ENCODE measurements at regions not wholly inside any gene's neighbourhood (a gene's known extent, or its start where the extent isn't known, plus 50 kb on each side); places are given as distances from the start of the nearest gene placed in this dataset.

DNA sequence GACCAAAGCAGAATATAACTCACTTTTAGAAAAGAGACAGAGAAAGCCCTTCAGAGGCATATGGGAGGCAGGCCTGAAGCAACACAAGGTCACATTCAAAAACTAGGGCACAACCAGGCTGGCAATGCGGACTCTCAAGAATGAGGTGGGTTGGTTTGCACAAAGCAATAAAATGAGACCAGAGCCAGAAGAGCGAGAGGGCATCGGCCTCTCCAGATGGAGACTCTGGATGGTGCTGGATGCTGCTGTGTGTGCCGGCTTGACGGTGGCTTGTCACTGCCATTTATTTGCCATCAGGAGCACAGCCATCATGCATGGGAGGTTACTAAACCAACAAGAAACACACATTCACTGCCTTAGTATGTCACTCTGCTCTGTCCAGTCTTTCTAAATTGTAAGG lies 649.4 kb downstream of the DIAPH3 start:
- H3K9me3 ChIP-seq: no peaks in the 10 kb centered on the region
- DNase-seq: no peak
- intact Hi-C loops (cut with DNase I; ENCODE audit: low total_unique reads): no loop called here
- no peak overlapping the region for H3K27ac ChIP-seq
- no peaks in the 10 kb centered on the region for H3K27me3 ChIP-seq
- H3K36me3 ChIP-seq: no peaks in the 10 kb centered on the region
- TF ChIP-seq, protein P1, sequence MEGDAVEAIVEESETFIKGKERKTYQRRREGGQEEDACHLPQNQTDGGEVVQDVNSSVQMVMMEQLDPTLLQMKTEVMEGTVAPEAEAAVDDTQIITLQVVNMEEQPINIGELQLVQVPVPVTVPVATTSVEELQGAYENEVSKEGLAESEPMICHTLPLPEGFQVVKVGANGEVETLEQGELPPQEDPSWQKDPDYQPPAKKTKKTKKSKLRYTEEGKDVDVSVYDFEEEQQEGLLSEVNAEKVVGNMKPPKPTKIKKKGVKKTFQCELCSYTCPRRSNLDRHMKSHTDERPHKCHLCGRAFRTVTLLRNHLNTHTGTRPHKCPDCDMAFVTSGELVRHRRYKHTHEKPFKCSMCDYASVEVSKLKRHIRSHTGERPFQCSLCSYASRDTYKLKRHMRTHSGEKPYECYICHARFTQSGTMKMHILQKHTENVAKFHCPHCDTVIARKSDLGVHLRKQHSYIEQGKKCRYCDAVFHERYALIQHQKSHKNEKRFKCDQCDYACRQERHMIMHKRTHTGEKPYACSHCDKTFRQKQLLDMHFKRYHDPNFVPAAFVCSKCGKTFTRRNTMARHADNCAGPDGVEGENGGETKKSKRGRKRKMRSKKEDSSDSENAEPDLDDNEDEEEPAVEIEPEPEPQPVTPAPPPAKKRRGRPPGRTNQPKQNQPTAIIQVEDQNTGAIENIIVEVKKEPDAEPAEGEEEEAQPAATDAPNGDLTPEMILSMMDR (IDR thresholded peaks at IDR 0.05): no peak
- no peak for TF ChIP-seq POLR2A (IDR thresholded peaks at IDR 0.05)
- H3K4me3 ChIP-seq: no peak overlapping the region
- H3K4me1 ChIP-seq: no peaks in the 10 kb centered on the region

DNA sequence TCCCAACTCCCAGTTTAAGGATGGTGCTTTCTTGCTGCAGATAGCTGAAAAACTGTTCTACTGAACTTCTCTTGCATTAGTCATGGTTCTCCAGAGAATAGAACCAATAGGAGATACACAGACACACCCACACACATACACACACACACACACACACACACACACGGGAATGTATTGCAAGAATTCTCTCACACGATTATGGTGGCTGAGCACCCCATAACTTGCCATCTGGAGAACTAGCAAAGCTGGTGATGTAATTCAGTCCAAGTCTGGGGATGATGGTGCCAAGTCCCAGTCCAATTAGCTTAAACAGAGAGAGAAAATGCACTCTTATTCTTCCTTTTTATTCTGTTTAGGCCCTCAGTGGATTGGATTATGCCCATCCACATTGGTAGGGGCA lies 643.9 kb downstream of the DIAPH3 start:
- no peaks in the 10 kb centered on the region for H3K36me3 ChIP-seq
- TF ChIP-seq, protein P1 (IDR thresholded peaks at IDR 0.05): no peak
- no peak for TF ChIP-seq POLR2A (IDR thresholded peaks at IDR 0.05)
- no peak overlapping the region for H3K27ac ChIP-seq
- intact Hi-C loops (cut with DNase I; ENCODE audit: low total_unique reads): no loop called here
- H3K9me3 ChIP-seq: no peaks in the 10 kb centered on the region
- no peak overlapping the region for H3K4me3 ChIP-seq
- H3K4me1 ChIP-seq: no peaks in the 10 kb centered on the region
- DNase-seq: no peak
- H3K27me3 ChIP-seq: no peaks in the 10 kb centered on the region

DNA sequence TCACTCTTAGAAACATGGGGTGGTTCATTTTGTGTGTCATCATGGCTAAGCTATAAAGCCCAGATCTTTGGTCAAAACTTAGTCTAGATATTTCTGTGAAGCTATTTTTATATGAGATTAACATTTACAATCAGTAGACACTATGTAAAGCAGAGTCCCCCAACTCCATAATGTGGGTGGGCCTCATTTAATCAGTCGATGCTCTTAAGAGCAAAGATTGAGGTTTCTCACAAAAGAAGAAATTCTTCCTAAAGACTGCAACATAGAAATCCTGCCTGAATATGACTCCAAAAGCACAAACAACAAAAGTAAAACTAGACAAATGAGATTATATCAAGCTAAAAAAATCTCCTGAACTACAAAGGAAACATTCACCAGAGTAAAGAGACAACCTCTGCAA lies 642.2 kb downstream of the DIAPH3 start:
- no peak overlapping the region for H3K27ac ChIP-seq
- intact Hi-C loops (cut with DNase I; ENCODE audit: low total_unique reads): no loop called here
- no peaks in the 10 kb centered on the region for H3K9me3 ChIP-seq
- DNase-seq: no peak
- H3K36me3 ChIP-seq: no peaks in the 10 kb centered on the region
- no peaks in the 10 kb centered on the region for H3K4me1 ChIP-seq
- TF ChIP-seq, protein P1 (IDR thresholded peaks at IDR 0.05): no peak
- no peak for TF ChIP-seq POLR2A (IDR thresholded peaks at IDR 0.05)
- H3K4me3 ChIP-seq: no peak overlapping the region
- H3K27me3 ChIP-seq: no peaks in the 10 kb centered on the region

DNA sequence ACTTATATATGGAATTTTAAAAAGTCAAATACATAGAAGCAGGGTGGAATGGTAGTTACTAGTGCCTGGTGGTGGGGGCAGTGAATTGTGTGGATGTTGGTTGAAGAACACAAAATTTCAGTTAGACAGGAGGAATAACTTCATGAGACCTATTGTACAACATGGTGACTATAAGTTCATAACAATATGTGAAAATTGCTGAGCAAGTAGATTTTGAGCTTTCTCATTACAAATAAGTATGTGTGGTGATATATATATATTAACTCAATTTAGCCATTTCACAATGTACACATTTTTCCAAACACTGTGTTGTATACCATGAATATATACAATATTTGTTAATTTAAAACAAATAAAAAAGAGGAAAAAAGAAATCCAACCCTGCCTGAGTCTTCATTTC lies 641.1 kb downstream of the DIAPH3 start:
- TF ChIP-seq, protein P1 (IDR thresholded peaks at IDR 0.05): no peak
- TF ChIP-seq POLR2A (IDR thresholded peaks at IDR 0.05): no peak
- DNase-seq: no peak
- intact Hi-C loops (cut with DNase I; ENCODE audit: low total_unique reads): no loop called here
- no peak overlapping the region for H3K4me3 ChIP-seq
- H3K36me3 ChIP-seq: no peaks in the 10 kb centered on the region
- H3K27ac ChIP-seq: no peak overlapping the region
- no peaks in the 10 kb centered on the region for H3K9me3 ChIP-seq
- H3K27me3 ChIP-seq: no peaks in the 10 kb centered on the region
- H3K4me1 ChIP-seq: no peaks in the 10 kb centered on the region

DNA sequence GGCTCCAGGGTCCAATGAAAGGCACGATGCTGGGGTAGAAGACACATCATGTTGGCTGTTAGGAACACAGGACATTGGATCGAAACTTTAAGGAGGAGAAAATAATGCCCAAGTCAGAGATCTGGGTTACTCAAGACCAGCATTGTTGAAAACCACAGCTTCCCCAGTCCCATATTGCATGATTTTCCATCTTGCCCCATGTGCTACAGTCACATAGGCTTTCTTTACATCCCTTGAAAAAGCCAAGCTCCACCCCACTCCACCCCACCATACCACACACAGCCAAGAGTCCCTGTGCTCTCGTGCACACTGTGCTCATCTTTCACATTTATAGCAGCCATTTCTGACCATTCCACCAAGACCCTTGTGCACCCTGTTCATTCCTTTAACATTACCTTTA lies 636.2 kb downstream of the DIAPH3 start:
- no peak for TF ChIP-seq POLR2A (IDR thresholded peaks at IDR 0.05)
- TF ChIP-seq, protein P1 (IDR thresholded peaks at IDR 0.05): no peak
- intact Hi-C loops (cut with DNase I; ENCODE audit: low total_unique reads): no loop called here
- no peak overlapping the region for H3K27ac ChIP-seq
- no peaks in the 10 kb centered on the region for H3K4me1 ChIP-seq
- no peaks in the 10 kb centered on the region for H3K9me3 ChIP-seq
- DNase-seq: no peak
- H3K36me3 ChIP-seq: no peaks in the 10 kb centered on the region
- H3K27me3 ChIP-seq: no peaks in the 10 kb centered on the region
- no peak overlapping the region for H3K4me3 ChIP-seq
